Right renal pelvis (tissue), 4 donors: ENCODE measurements at regions not wholly inside any gene's neighbourhood (a gene's known extent, or its start where the extent isn't known, plus 50 kb on each side); places are given as distances from the start of the nearest gene placed in this dataset.

Source experiments
- DNase-seq, 4 donors: peaks; one replicate each; pipeline ENCODE4 v3.0.0-alpha.2; 2013; ENCODE audit warnings: low read depth in 4 of 4, low spot score in 3 of 4, missing footprints in 1 of 4

DNA sequence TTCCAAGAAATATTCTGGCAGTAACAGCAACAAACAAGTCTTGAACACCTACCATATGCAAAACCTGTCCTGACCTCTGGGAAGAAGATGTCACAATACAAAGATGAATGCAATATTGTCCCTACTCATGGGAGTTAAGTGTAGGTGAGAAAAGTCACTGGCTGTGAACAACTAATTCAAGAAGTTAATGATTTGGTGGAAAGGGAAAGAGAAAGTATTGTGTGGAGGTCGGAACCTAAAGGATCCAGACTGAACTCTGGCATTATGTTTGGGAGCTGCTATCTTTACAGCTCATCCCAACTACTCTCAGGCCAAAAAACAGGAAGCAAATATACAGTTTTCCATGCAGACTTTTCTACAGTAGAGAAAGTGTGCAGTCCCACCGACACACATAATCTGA is 285.3 kb upstream of the PRDM1 start:
- DNase-seq = no peak

DNA sequence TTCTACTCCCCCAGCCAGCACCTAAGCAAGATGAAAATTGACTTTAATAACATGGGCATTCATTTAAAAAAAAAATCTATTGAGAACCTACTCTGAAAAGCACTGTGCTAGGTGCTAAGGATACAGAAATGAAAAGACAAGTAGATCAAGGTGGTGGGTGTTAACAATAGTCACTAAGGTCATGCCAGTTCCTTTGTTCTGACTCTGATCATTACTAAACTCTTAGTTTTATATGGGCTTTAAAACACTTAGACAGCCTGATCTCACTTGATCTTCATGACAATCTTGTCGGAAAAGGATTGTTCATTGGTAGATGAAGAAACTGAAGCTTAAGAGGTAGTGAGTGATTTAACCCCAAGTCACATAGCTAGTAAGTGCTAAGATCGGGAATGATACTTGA is 285.7 kb upstream of the PRDM1 start:
- no peak for DNase-seq

DNA sequence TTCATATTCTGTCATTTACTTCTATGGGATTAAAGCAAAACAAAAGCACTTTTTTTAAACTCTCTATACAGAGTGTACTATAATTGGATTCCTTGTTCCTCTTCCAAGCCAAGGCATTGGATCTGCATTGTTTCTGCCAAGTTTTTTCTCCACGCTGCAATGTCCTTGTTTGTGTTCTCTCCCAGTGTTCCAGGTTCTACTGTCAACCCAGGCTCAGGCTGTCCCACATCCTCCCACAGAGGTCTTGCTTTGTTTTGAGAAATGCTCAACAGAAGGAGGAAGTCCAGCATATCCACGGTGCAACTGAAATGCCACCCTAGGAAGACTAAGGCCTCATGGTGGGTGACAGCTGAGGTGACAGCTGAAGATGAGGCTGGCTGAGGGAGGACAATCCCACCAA is 287.1 kb upstream of the PRDM1 start:
- DNase-seq = no peak

DNA sequence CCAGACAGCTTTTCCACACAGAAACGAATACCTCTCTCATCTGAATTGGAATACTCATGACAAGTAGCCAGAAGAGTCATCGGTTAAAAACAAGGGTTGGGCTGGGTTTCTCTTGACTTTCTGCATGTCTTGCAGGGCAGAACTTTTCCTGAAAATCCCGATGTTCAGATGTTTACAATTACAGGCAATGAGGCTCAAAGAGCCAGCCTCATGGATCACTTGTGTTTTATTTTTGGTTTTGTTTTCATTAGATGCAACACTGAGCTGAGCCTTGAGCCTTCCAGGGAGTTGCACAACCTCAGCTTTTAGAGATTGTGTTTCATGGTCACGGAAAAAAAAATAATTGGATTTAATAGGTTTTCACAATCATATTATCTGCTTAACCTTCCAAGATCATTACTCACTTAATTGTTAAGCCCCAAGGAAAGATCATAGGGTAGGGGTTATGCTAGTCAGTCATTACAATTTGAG is 288.1 kb upstream of the PRDM1 start:
- no peak for DNase-seq

DNA sequence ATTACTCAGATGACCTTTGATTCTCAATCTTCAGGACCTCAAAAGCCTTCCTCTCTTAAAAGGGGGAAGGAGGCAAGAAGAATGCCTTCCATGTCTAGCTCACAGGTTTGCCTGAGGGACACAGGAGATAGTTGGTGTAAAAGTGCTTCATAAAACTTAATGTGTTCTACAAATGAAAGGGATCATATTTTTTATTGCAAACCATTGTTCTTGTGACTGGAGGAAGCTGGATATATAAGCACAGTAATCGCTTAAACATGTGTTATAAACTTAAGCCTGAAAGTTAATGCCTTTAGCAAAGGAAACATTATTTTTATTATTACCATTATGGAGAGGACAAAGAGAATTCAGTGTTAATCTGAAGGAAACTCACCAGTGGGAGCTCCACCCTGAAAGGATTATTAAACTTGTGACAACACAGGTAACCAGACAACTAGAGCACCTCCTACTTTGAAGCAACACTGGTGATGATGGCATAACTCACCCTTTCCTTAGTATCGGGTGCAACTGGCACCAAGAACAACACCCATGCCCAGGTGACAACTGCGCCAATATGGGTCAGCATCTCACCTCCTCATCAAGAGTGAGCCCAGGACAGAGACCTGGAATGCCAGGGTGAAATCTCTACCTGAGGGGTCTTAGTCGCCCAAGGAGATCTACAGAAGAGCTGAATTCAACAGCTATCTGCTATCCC is 288.7 kb upstream of the PRDM1 start:
- DNase-seq = no peak

DNA sequence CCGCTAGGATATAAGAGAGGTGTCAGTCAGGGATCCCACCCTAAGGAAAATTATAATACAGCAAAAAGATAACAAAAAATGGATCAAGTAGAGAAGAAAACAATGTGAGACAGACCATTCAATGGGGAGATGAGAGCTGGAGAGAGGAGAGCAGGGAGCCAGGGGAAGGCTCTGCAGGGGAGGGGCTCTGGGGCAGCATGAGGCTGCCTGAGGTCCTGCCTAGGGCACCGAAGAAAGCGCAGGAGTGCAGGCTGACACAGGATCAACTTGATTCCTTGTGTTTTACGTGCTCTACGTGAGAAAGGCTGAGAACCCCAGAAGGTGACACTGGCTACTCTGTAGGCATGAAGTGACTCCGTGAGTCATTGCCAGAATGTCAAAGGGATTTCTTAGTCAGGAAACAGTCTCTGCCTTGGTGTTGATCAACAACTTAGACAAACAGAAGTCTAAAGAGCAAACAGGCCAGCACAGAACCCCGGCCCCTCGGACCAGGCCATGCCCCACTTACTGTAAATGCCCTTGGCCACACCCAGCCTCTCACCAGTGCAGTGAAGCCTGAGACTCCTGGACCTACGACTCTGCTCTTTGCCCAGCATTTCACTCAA is 290.1 kb upstream of the PRDM1 start:
- no peak for DNase-seq

DNA sequence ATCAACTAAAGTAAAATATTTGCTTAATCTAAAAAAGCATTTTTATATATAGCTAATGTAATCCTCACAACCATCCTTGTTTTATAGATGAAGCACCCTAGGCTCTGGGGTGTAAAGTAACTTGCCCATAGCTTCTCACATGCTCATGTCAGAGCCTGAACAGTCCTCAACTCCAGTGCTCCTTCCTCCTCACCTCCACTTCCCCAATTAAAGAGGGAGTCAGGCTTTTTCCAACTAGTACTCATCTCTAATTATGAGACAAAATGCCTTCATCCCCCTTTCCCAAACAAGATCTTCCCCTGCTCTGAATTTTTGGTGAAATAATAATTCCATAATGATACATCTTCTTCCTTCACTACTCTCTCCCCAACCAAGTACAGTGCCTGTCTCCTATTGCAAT is 290.8 kb upstream of the PRDM1 start:
- DNase-seq = no peak

DNA sequence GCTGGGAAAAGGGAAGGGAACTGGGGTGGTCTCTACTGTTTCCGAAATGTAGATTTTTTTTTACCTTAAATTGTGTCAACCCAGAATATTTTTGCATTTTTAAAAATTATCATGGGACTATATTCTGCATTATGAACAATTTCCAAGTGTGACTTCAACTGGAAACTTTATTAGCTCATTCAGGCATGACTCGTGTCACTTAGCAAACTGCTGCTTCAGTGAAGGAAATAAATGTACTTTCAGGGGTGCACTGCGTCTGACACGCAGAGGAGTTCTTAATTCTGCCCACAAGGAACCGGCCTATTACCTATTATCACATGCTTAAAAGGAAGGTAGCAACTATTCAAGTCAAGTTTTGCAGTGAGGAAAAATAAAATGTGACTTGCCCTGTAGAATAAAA is 291.3 kb upstream of the PRDM1 start:
- no peak for DNase-seq

DNA sequence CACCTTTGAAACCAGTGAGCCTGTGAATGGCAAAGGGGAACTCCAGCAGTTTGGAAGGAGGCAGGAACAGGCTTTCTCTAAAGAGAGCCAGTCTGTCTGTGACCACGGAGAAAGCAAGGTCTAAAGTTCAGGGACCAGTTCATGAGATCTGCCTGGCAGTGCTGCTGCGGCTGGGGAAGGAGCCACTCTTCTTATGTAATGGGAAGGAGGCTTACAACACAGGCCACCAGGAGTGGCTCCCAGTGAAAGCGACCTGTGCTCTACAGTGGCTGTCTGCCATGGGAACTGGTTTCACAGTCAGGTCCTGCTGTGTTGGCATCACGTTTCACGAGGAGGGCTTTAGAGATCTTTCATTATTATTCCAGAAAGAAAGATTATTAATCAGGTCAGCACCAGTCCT is 291.9 kb upstream of the PRDM1 start:
- DNase-seq = peak in 1 of 4 donors; percentile 18

GRCh38 chr6:105793130-105793529 is 293.0 kb upstream of the PRDM1 start:
- no peak for DNase-seq

DNA sequence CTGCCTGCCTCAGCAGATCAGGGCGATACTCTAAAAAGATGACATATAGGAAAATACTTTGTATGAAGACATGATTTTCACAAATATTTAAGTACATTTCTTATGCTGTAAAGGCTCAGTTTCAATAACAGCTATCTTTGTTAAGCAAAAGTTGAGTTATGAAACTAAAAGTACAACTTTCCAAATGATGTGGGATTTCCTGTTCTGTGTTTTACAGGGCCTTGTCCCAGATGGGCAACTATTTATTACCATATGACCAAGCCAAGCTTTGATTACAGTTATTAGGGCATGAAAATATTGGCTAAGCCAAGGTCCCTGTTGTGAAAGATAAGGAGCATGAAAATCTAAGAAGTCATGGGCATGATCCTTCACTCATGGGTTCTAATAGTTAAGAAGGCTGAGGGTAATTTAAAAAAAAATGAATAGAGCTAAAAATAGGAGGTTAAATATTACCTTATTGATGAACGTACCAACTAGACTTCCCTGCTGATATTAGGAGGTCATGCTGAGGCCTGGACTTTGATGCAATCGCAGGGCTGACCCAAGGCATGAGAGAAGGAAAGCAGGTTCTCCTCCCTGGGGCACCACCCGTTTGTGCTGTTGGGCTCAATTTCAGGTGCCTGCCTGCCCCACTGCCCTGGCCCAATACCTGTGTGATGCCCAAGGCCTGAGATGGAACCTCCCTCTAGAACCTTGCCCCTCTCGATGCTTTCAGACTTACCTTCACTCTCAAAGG is 294.4 kb upstream of the PRDM1 start:
- no peak for DNase-seq

DNA sequence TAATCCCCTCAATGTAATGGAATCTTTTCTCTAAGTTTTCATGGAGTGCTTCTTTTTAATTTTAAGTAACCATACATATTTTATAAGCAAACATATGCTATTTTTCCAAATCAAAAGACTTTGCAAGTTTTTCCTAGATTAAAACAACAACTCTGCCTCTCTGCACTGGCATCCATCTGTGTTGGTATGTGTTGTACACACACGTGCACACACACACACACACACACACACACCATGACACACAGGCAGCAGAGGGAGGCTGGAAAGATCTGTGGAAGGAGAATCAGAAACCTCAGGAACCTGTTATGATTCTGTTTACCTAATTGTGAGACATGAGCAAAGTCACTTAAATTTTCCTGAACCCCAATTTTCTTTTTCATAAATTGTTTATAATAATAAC is 295.0 kb upstream of the PRDM1 start:
- DNase-seq = no peak

- DNase-seq = no peak
Measured at GRCh38 chr6:105790635-105791034, 295.5 kb upstream of the PRDM1 start.

DNA sequence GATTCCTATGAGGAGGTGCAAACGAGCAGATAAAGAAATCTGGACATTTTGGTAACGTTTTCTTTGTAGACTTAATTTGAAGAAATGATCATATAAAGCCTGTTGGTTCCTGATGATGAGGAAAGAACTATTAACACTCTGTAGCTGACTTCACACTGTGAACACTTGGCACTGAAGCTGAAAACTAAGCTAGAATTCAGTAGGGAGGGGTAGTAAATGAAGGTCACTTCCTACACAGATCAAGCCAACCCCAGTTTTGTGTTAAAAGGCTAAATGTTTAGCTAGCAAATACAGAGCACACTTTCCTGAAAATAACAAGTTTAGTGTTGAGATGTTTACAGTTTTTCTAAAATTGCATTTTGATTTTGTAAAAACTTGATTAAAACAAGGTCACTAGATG is 296.2 kb upstream of the PRDM1 start:
- DNase-seq = no peak

GRCh38 chr6:105787747-105788146 is 298.4 kb upstream of the PRDM1 start:
- no peak for DNase-seq

- DNase-seq = no peak
Measured at GRCh38 chr6:105786890-105787655, 299.1 kb upstream of the PRDM1 start.

GRCh38 chr6:105786449-105786848 is 299.7 kb upstream of the PRDM1 start:
- no peak for DNase-seq

DNA sequence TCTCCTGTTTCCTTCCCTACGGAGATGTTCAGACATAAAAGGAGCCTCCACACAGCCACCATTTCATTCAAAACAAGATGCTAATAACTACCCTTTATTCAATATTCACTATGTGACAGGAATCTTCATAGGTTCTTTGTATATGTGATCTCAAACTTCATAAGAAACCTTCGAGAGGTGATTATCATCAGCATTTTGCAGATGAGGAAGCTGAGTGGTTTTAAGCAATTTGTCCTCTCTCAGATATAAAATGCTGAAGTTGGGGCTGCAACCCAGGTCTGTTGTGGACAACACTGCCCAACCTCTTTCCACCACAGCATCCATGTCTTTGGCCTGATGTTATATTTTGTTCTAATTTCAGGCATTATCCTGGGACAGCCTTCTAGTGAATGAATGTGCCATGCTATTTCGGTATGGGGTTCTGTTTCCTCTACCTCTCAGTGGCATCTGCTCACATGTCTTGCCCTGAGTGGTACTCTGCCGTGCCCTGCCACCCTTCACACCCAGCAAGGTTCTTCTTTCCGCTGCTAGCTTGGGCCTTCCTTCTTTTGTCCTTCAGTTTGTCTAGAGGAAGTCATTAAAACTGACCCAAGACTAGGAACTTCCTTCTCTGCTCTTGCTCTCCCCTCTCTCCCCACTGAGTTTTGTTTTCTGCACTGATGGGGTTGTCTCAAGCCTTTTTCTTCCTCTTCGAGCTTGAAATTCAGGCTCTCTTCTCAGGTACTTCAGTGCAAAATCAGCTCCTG is 300.9 kb upstream of the PRDM1 start:
- DNase-seq = no peak

GRCh38 chr6:105784179-105784578 is 302.0 kb upstream of the PRDM1 start:
- no peak for DNase-seq

- no peak for DNase-seq
Measured at GRCh38 chr6:105783333-105783935, 302.7 kb upstream of the PRDM1 start.
